22Rv1 (cell line): ENCODE measurements at regions not wholly inside any gene's neighbourhood (a gene's known extent, or its start where the extent isn't known, plus 50 kb on each side); places are given as distances from the start of the nearest gene placed in this dataset.

Experiments used
- H3K27ac ChIP-seq: fragments of 450-650 bp; 2 replicates; pipeline ENCODE4 v1.5.1; 2017
- CTCF ChIP-seq: fragments of 450-650 bp; IDR thresholded peaks from 2 replicates; pipeline ENCODE4 v1.5.1; 2017; ENCODE audit warnings: mild to moderate bottlenecking
- ZFX ChIP-seq: fragments of 450-650 bp; IDR thresholded peaks from 2 replicates; pipeline ENCODE4 v1.6.1; 2017; ENCODE audit warnings: antibody characterized with exemption, borderline replicate concordance

DNA sequence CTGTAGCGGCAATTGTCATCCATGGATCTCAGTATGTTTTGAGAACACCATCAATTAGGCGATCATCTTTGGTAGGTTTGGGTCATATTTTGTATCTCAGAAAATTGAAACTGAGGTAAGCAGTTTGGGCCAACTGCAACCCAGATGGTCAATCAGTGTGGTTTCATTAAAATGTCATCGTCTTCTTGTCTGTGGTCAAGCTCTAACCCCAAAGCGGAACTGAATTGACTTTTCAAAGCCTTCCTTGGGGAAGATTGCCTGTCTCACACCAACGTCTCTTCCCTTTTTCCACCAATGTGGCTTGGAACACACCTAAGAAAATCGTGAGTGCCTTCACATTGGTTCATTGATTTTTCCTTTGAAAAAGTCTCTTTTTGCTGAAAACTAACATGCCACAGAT lies 56.3 kb upstream of the UBAC2 start:
- H3K27ac ChIP-seq = no peak overlapping the region
- no peak for TF ChIP-seq ZFX
- no peak for TF ChIP-seq CTCF

GRCh38 chr13:99145461-99145860 lies 55.2 kb upstream of the UBAC2 start:
- no peak overlapping the region for H3K27ac ChIP-seq
- TF ChIP-seq CTCF = no peak

GRCh38 chr13:99150575-99151361 lies 49.9 kb upstream of the UBAC2 start:
- no peak overlapping the region for H3K27ac ChIP-seq
- TF ChIP-seq ZFX (no peak), CTCF (no peak)
